Skeletal muscle satellite cell (primary cell): ENCODE measurements at regions not wholly inside any gene's neighbourhood (a gene's known extent, or its start where the extent isn't known, plus 50 kb on each side); places are given as distances from the start of the nearest gene placed in this dataset.
"Not testable (repeated sequence)": the region's sequence is repeated elsewhere in the genome, so short reads cannot be mapped to it uniquely, and the experiment has no call there.

ENCODE experiments used
- H3K27me3 ChIP-seq: 2 replicates; pipeline ENCODE4 v1.7.0; 2013; ENCODE audit warnings: low read length; ENCODE audit not compliant: control insufficient read depth, insufficient read depth
- H3K36me3 ChIP-seq: 2 replicates; pipeline ENCODE4 v1.7.0; 2013; ENCODE audit warnings: mild to moderate bottlenecking, control low read depth, low read length; ENCODE audit not compliant: insufficient read depth
- H3K4me1 ChIP-seq: 2 replicates; pipeline ENCODE4 v1.7.0; 2013; ENCODE audit warnings: low read length; ENCODE audit not compliant: control insufficient read depth, insufficient read depth
- H3K4me2 ChIP-seq: 2 replicates; pipeline ENCODE4 v1.7.0; 2013; ENCODE audit warnings: mild to moderate bottlenecking, low read length
- H3K4me3 ChIP-seq: 2 replicates; pipeline ENCODE4 v1.7.0; 2013; ENCODE audit warnings: low read length
- H3K9ac ChIP-seq: 2 replicates; pipeline ENCODE4 v1.7.0; 2013; ENCODE audit warnings: mild to moderate bottlenecking, low read depth, low read length, moderate library complexity
- H3K9me3 ChIP-seq: replicated peaks from 2 replicates; pipeline ENCODE4 v1.7.0; 2013; ENCODE audit warnings: mild to moderate bottlenecking, control low read depth, low read length

DNA sequence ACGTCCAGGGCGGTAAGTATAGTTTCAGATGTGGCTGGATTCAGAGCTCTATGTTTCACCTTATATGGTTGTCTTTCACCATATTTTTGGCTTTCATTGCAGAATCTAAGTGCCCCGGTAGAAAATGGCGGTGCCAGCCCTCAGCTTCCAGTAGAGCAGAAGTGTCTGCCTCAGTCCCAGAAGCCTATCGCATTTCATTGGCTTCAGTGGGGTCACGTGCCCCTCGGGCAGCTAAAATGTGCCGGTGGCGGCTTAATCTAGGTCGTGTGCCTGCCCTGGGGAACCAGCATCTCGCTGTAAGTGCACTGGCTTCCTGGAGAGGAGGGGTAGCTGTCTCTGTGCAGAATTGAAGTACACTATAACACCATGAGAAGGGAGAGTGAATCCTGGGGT lies 107.4 kb upstream of the MAGI3 start:
- H3K4me3 ChIP-seq = no peak overlapping the region
- H3K4me2 ChIP-seq = no peak overlapping the region
- no peak overlapping the region for H3K9ac ChIP-seq
- no peaks in the 10 kb centered on the region for H3K4me1 ChIP-seq
- peaks cover 49% of the 10 kb centered on the region for H3K27me3 ChIP-seq
- H3K36me3 ChIP-seq = no peaks in the 10 kb centered on the region
- no peaks in the 10 kb centered on the region for H3K9me3 ChIP-seq

DNA sequence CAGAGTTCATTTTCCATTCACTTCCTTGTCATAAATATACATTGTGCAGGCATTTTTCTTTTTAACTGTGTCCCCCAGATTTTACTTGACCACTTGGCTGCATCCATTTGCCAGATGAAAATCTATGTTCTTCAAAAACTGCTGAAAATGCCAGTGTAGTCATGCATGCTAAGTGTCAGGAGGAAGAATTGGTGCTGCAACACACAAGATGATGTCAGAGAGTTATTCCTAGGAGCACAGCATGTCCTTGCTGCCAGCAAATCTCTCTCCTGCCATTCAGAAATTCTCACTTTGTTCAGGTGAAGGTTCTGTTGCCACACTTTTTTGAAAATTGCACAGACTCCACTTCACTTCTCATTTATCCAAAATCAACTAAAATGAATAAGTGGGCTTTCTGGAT lies 106.4 kb upstream of the MAGI3 start:
- no peak overlapping the region for H3K4me3 ChIP-seq
- H3K9me3 ChIP-seq = no peaks in the 10 kb centered on the region
- H3K4me2 ChIP-seq = no peak overlapping the region
- H3K36me3 ChIP-seq = no peaks in the 10 kb centered on the region
- peaks cover 42% of the 10 kb centered on the region for H3K27me3 ChIP-seq
- no peak overlapping the region for H3K9ac ChIP-seq
- no peaks in the 10 kb centered on the region for H3K4me1 ChIP-seq

DNA sequence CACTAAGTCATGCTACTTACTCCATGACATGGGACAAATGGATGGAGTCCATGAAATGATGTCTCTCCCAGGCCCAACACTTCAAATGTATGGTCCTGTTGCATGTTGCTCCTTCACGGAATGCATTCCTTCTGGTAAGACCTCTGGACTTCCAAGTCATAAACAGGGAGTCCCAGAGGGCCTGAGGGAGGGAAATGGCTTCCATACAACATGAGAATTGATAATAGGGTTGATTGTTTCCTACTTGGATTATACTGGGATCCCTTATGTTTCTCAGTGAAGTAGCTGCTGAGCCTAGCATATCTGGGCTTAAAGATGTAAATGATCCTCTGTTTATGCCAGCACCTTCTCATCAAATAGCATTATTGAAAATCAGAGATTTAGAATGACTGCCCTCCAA lies 104.2 kb upstream of the MAGI3 start:
- Histone ChIP-seq H3K9ac (no peak overlapping the region), H3K4me1 (no peaks in the 10 kb centered on the region), H3K4me3 (no peak overlapping the region), H3K9me3 (no peaks in the 10 kb centered on the region), H3K27me3 (peaks cover 43% of the 10 kb centered on the region), H3K4me2 (no peak overlapping the region), H3K36me3 (no peaks in the 10 kb centered on the region)

DNA sequence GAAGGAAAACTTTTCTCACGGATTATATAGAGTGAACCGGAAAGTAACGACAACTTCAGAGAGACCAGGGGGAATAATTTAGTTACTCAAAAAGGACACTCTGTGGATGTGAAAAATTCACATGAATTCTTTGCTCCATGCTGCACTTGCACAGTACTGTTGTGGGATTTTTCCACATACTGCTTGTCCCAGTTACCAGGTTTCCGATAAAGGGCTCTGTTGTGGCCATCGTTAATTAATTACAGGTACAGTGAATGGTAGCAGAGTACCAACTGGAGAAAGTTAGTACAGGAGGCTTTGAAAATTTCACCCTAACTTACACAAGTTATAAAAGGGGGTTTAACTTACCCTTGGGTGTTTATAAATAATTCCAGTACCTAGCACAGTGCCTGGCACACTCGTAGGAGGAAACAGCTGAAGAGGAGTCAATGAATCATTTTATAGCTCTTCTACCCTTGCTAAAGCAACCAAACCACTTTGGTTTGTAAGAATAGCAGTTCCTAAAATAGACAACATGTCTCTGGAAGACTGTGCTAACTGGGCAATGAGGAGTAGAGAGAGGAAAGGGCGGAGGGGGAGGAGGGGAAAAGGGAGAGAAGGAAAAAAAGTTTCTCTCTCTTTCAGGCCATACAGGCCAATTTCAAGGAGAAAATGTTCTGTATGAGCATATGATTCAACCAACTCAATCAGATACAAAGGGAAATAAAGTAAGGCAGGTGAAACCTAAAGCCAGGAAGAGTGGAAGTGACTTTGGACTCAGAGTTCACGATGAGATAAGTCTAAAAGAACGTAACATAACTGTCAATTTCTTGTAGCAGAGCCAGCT lies 98.3 kb upstream of the MAGI3 start:
- H3K4me1 ChIP-seq = no peaks in the 10 kb centered on the region
- no peak overlapping the region for H3K4me3 ChIP-seq
- H3K36me3 ChIP-seq = no peaks in the 10 kb centered on the region
- H3K9me3 ChIP-seq = no peaks in the 10 kb centered on the region
- no peak overlapping the region for H3K9ac ChIP-seq
- H3K4me2 ChIP-seq = no peak overlapping the region
- H3K27me3 ChIP-seq = peaks cover 44% of the 10 kb centered on the region

DNA sequence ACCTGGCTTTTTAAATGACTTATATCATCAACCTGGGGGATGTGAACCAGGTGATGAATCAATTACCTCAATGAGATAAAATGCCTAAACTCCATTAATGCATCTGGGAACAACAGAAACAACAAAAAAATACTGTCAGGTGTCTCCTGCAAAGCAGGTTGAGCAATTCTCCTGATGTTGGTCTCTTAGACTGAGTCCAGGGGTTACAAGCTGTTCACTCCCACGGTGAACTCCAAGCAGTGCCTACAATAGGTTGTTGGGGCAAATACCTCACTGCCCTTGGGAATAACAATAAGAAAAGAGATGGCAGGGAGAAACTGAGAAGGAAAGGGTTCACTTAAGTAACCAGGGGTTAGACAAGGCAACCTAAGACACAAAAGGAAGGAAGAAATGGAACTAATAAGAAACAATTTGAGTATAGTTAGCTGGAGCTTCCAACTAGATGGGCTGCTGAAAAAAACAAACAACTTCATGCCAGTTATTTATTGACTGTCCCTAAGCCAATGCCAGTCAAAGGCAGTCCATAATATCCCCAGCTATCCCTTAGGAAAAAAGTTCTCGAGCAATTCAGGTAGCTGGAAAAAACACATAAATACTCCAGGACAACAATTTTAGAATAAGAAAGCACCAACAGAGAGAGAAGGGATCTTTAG lies 97.6 kb upstream of the MAGI3 start:
- H3K4me3 ChIP-seq = no peak overlapping the region
- no peaks in the 10 kb centered on the region for H3K4me1 ChIP-seq
- H3K4me2 ChIP-seq = no peak overlapping the region
- H3K9me3 ChIP-seq = no peaks in the 10 kb centered on the region
- no peak overlapping the region for H3K9ac ChIP-seq
- H3K27me3 ChIP-seq = peaks cover 42% of the 10 kb centered on the region
- H3K36me3 ChIP-seq = no peaks in the 10 kb centered on the region

DNA sequence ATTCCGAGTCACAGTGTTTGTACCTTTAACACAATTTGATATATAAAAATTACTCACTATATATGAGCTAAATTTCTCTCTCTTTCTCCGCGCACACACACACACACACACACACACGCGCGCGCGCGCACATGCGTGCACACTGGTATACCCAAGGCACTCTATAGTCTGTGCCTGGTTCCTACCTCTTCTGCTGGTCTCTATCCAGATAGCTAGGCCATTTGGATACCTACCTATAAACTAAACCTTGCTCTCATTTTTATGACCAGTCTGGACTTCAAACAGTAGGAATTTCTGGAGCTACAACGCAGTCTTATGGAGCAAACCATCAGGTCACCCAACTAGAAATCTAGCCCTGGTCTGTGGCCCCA lies 97.1 kb upstream of the MAGI3 start:
- Histone ChIP-seq H3K4me3 (no peak overlapping the region), H3K36me3 (no peaks in the 10 kb centered on the region), H3K9me3 (no peaks in the 10 kb centered on the region), H3K27me3 (peaks cover 46% of the 10 kb centered on the region), H3K4me1 (no peaks in the 10 kb centered on the region), H3K4me2 (no peak overlapping the region), H3K9ac (no peak overlapping the region)

DNA sequence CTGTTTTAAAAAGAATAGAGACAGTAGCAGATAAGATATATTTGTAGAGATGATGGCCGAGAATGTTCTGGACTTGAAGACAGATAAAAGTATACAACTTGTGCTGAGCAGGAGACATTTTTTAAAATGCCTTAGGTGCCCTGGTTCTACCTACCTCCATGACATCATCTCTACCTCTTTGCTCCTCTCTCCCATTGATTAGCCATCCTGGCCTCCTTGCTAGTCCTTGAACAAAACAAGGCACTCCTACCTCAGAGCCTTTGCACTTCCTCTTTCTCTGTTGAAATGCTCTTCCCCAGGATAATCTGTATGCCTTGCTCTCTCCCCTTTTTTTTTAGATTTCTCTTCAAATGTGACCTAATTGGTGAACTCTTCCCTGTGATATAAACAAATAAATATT lies 92.6 kb upstream of the MAGI3 start:
- H3K36me3 ChIP-seq = no peaks in the 10 kb centered on the region
- no peak overlapping the region for H3K9ac ChIP-seq
- H3K4me3 ChIP-seq = no peak overlapping the region
- H3K27me3 ChIP-seq = peaks cover 20% of the 10 kb centered on the region
- no peaks in the 10 kb centered on the region for H3K9me3 ChIP-seq
- H3K4me2 ChIP-seq = no peak overlapping the region
- H3K4me1 ChIP-seq = no peaks in the 10 kb centered on the region

DNA sequence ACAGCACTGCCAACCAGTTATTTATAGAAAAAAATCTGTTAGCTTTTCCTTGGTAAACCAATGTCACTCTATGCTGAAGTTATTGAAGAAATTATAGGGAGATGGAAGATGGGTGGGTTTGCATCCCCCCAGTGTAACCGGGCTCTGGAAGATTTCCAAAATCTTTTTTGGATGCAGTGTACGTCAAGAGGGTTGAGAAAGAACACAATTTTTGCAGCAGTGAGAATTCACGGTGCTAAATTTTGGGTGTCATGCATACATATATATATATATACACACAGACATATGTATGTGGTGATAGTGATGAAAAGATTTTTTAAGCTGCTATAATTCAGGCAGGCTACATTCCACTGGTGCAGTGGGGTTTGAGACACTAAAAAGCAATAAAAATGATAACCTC lies 91.4 kb upstream of the MAGI3 start:
- Histone ChIP-seq H3K4me1 (no peaks in the 10 kb centered on the region), H3K4me3 (no peak overlapping the region), H3K9ac (no peak overlapping the region), H3K36me3 (no peaks in the 10 kb centered on the region), H3K9me3 (no peaks in the 10 kb centered on the region), H3K4me2 (no peak overlapping the region), H3K27me3 (peaks cover 20% of the 10 kb centered on the region)

DNA sequence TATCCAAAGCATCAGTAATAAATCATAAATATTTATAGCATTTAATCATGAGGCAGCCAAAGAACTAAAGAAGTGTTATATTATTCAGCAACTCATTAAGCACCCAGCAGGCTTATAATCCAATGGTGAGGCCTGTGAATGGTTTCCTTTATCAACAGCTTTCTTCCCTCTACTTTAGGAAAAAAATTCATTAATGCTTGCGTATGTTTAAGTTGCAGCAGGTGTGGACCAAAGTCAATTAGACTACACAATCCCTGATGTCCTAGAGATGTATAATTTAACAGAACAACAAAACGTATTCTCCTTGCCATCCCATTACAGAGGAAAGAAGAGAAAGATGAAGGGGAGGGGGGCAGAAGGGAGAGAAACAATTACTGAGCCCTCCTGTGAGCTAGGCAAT lies 87.7 kb upstream of the MAGI3 start:
- Histone ChIP-seq H3K9me3 (no peaks in the 10 kb centered on the region), H3K9ac (no peak overlapping the region), H3K4me3 (no peak overlapping the region), H3K4me2 (no peak overlapping the region), H3K27me3 (peaks cover 14% of the 10 kb centered on the region), H3K36me3 (no peaks in the 10 kb centered on the region), H3K4me1 (no peaks in the 10 kb centered on the region)

DNA sequence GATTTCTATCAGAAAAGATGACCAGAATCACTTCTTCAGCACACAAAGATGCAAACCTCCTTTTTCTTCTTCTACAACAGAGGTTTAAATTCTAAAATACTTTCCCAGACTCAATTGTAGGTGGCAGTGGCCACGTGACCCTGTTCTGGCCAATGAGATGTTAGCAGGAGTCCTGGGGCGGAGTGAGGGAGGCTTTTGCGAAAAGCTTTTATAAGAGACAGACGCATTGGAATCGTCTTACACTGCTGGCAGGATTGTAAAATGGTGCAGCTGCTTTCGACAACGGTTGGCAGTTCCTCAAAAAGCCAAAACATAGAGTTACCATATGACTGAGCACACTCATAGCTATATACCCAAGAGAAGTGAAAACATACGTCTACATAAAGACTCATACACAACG lies 87.0 kb upstream of the MAGI3 start:
- H3K4me2 ChIP-seq = no peak overlapping the region
- no peak overlapping the region for H3K4me3 ChIP-seq
- H3K9ac ChIP-seq = no peak overlapping the region
- H3K27me3 ChIP-seq = peaks cover 9% of the 10 kb centered on the region
- no peaks in the 10 kb centered on the region for H3K9me3 ChIP-seq
- no peaks in the 10 kb centered on the region for H3K4me1 ChIP-seq
- H3K36me3 ChIP-seq = no peaks in the 10 kb centered on the region

DNA sequence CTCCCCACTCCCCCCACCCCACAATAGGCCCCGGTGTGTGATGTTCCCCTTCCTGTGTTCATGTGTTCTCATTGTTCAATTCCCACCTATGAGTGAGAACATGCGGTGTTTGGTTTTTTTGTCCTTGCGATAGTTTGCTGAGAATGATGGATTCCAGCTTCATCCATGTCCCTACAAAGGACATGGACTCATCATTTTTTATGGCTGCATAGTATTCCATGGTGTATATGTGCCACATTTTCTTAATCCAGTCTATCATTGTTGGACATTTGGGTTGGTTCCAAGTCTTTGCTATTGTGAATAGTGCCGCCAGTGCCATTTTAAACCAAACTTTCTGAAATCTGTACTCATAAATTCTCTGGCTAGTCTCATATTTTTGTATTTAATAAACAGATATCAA lies 85.3 kb upstream of the MAGI3 start:
- not testable (repeated sequence) for H3K27me3 ChIP-seq, H3K4me1 ChIP-seq, H3K9me3 ChIP-seq, H3K4me3 ChIP-seq, H3K9ac ChIP-seq, H3K4me2 ChIP-seq, H3K36me3 ChIP-seq
